ENCODE measurements at regions not wholly inside any gene's neighbourhood (a gene's known extent, or its start where the extent isn't known, plus 50 kb on each side); places are given as distances from the start of the nearest gene placed in this dataset.
"Not testable (repeated sequence)": the region's sequence is repeated elsewhere in the genome, so short reads cannot be mapped to it uniquely, and the experiment has no call there.

- not testable (repeated sequence) for DNase-seq
Measured at GRCh38 chr11:67759321-67759720, 84.9 kb upstream of the ALDH3B2 start.

GRCh38 chr11:67758467-67758866 lies 84.0 kb upstream of the ALDH3B2 start:
- not testable (repeated sequence) for DNase-seq

- not testable (repeated sequence) for DNase-seq
Measured at GRCh38 chr11:67758009-67758408, 83.6 kb upstream of the ALDH3B2 start.

- DNase-seq = not testable (repeated sequence)
Measured at GRCh38 chr11:67753820-67754219, 79.4 kb upstream of the ALDH3B2 start.

- no peak for DNase-seq
Measured at GRCh38 chr11:67745181-67745726, 70.8 kb upstream of the ALDH3B2 start.

GRCh38 chr11:67744231-67744630 lies 69.8 kb upstream of the ALDH3B2 start:
- DNase-seq = not testable (repeated sequence)

- DNase-seq = not testable (repeated sequence)
Measured at GRCh38 chr11:67738231-67738630, 63.8 kb upstream of the ALDH3B2 start.

GRCh38 chr11:67737562-67738080 lies 63.2 kb upstream of the ALDH3B2 start:
- DNase-seq = not testable (repeated sequence)

GRCh38 chr11:67732045-67732787 lies 57.8 kb upstream of the ALDH3B2 start:
- DNase-seq = peak; percentile 18

GRCh38 chr11:67731583-67731982 lies 57.2 kb upstream of the ALDH3B2 start:
- no peak for DNase-seq

GRCh38 chr11:67728163-67728571 lies 53.7 kb upstream of the ALDH3B2 start:
- DNase-seq = not testable (repeated sequence)

GRCh38 chr11:67727066-67728040 lies 52.9 kb upstream of the ALDH3B2 start:
- DNase-seq = not testable (repeated sequence)
